Right renal cortex interstitium (tissue), 3 donors: ENCODE measurements at regions not wholly inside any gene's neighbourhood (a gene's known extent, or its start where the extent isn't known, plus 50 kb on each side); places are given as distances from the start of the nearest gene placed in this dataset.

Experiments
- DNase-seq, 3 donors: peaks; one replicate each; pipeline ENCODE4 v3.0.0-alpha.2; 2013; ENCODE audit warnings: low read depth in 3 of 3, low spot score in 2 of 3

DNA sequence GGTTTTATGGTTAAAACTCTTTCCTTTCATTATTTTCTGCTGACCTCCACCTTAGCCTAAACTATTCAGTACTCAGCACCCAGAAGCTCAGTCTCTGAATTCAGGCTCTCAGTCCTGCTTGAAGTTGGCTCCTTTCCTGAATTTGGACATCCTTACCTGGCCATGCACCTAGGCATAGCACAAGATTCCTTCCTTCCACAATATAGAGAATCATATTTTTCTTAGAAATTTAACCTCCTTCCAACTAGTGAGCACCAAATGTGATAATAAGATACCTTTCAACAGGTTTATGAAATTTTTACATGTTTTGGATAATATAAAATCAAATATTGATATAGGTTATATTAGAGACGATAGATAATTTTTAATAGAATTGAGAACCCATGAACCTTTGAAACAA is 905.6 kb upstream of the GHITM start:
- DNase-seq, result no peak

DNA sequence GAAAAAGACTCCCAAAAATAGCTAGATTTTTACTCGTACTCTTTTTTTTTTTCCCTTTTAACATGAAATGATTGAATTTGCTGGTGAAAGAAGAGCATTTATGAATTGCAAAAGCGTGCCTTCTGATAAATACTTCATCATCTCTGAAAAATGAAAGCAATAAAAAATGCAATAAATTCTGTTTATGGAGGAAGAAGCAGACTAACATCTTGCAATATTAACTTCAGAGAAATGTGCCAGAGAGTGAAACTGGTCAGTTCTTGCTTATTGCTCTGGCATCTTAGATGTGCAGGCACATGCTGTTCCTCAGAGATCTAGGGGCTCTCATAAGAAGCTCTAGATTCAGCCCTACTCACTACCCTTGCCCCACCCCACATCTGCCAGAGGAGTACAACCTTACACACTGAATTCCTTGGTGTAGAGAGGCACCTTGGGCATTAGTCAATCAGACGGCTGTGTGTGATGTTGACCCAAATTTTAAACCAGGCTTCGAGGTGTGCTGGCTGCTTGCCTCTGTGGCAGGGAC is 891.1 kb upstream of the GHITM start:
- no peak for DNase-seq

DNA sequence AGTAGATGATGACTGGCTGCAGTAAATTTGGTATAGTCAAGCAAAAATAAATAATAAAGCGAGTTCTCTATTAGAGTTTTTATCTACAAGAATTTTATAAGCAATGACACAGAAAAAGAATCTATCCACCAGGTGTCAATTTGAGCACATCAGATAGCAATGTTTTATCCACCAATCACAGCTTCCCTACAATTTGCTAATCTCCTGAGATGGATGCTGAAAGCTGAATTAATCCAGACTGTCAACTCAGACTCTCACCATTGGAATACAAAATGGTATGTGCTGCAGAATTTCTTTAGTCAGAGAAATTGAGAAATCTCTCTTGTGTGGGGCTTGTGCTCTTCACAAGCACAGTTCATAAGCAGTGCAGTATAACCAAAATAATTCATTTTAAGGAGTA is 888.9 kb upstream of the GHITM start:
- DNase-seq, result no peak

DNA sequence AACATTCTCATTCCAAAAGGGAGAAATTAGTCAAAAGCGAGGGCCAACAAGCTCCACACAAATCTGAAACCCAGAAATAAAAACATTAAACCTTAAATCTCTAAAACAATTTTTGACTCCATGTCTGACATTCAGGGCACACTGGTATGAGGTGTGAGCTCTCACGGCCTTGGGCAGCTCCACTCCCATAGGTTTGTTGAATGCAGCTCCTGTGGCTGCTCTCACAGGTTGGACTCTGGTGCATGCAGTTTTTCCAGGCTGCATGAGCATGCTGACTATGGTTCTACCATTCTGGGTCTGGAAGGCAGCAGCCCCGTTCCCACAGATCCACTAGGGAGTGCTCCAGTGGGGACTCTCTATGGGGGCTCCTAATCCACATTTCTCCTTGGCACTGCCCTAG is 887.1 kb upstream of the GHITM start:
- DNase-seq, result no peak

DNA sequence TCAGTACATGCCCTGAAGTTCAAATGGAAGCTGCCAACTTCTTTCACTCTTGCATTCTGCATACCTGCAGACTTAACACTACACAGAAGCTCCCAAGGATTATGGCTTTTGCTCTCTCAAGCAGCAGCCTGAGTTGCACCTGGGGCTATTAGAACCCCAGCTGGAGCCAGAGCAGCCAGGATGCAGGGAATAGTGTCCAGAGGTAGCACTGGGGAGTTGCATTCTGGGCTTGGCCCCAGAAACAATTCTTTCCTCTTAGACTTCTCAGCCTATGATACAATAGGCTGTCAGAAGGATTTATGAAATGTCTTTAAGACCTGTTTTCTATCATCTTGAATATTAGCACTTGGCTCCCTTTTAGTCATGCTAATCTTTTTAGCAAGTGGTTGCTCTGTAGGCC is 886.7 kb upstream of the GHITM start:
- no peak for DNase-seq

- no peak for DNase-seq
Measured at GRCh38 chr10:83253011-83253671, 886.2 kb upstream of the GHITM start.

DNA sequence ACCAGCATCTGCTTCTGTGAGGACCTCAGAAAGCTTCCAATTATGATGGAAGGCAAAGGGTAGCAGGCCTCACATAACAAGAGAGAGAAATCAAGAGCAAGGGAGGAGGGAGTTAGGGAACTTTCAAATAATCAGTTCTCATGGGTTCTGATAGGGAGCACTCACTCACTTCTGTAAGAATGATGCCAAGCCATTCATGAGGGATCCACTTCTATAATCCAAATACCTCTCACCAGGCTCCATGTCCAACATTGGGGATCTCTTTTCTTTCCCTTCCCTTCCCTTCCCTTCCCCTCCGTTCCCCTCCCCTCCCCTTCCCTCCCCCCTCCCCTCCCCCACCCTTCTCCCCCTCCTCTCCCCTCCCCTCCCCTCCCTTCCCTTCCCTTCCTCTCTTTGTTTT is 884.6 kb upstream of the GHITM start:
- no peak for DNase-seq

DNA sequence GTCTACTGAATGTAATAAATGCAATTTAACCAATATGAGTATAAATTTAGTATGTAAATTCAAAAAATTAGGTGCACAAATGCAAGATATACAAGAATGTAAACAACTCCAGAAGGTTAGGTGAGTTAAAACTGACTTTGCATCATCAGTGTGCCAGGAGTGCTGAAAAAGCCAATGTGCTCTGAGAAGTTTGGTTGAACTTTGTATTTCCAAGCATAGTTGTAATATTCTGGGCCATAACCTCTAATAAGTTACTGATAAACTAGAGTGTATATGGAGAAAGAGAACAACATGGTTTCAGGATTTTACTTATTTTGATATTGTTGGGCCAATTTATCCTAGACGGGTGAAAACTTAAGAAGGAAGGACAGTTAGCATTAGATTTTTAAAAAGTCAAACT is 876.9 kb upstream of the GHITM start:
- no peak for DNase-seq

DNA sequence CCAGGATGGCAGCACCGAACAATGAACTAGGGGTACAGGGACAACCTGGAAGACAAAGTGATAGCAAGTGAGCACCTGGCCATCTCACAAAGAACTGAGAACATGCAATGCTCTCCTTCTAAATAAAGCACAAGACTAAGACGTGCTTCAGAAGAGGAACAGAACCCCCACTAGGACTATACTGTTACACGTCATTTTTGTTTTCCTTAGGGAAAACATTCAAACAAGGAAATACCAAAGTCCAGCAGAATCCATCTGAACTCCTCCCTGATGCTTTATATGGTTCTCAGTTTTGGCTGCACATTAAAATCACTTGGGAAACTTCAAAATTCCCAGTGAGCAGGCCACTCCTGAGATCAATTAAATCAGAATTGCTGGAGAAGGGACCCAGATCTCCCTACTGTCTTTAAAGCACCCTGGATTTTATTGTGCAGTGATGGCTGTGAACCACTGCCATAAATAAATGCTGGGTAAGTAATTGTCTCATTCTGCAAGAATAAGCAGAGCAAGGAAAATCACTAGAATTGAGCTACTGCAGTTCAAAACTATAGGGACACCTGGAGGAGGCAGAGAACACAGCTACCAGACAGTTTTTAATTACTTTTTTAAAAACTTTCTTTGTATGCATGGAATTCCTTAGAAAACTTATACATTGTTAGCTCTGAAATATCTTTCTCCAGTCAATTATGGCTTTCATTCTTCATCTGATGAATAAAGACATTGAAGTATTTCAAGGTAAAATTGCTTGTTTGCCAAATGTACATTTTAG is 866.5 kb upstream of the GHITM start:
- no peak for DNase-seq

DNA sequence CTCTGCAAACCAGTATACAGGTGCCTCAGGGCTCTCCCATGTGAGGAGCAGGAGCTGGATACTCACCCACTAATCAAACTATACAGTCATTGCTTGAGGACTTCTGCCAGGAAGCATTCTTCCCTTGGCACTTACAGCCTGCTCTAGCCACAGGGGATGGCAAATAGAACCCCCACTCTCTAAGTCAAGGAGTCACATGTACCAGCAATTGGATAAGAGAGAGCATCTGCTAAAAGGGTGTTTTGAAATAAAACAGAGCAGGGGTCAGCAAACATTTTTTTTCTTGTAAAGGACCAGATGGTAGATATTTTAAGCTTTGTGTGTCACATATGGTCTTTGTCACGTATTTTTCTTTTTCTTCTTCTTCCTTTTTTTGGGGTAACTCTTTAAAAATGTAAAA is 865.2 kb upstream of the GHITM start:
- DNase-seq, result no peak

- DNase-seq, result no peak
Measured at GRCh38 chr10:83276971-83277370, 862.3 kb upstream of the GHITM start.

- no peak for DNase-seq
Measured at GRCh38 chr10:83283151-83283550, 856.2 kb upstream of the GHITM start.

- DNase-seq, result no peak
Measured at GRCh38 chr10:83287374-83287773, 851.9 kb upstream of the GHITM start.

DNA sequence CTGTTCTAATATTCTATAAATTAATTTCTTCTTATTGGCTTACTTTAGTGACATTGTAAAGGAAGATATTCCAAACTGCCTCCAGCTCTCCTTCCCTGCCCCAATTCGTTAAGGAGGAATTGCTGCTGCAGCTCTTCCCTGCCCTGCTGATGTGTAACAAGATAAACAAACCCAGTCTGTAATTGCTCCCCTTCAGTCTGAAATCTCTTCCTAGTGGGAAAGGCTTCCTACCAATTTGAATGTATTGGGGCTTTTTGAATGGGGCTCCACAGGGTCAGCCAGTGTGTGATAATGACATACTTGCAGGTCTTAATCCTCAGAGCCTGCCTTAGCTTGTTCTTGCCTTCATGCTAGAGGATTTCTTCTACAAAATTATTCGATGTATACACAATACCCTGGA is 849.9 kb upstream of the GHITM start:
- no peak for DNase-seq

DNA sequence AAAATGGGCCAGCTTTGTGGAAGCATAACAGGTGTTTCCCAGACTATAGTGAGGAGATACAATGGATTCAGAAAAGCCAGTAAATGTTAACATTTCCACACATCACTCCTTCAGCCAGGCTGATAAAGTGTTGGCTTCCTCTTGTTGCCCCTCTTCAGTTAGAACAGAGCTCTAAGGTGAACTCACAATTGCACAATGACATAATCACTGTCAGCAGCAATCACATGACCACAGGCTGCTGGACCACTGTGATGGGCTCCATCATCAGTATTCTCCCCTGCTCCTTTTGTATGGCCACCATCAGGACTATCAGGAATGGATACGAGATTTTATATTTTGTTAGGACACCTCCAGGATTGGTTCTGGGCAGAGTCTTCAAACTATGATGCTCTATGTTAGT is 849.4 kb upstream of the GHITM start:
- no peak for DNase-seq

GRCh38 chr10:83301732-83302131 is 837.6 kb upstream of the GHITM start:
- DNase-seq, result no peak

DNA sequence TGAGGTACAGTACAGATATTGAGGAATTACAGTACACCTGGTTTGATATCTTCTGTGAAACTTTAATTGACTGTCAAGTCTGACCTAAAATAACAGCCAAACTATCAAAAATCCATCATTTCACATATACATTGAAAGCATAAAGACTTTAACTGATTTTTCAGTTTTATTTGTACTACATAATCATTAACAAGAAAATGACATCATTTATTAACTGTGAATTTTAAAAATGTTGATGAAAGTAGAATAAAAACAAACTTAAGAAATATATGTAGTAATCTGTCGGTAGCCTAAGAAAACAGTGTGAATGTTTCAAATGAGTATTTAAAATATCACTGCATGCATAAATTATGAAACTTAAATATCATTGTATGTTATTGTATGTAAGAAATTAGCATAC is 836.7 kb upstream of the GHITM start:
- DNase-seq, result no peak

DNA sequence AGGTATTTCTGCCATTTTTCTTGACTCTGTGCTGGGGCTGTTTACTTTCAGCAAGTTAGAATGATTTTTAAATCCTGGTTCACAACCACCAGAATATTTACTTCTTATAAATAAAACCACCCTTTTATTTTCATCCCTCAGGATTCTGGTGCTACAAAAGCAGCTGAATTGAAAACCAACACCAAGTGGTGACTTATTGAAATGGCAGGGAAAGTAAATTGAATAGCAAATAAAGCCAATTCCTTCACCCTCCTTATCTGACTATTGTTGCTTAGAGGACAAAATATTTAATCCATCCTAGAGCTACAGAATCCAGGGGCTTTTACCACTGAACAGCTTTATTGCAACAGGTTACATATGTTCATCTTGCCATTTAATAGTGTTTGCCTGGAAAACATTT is 828.6 kb upstream of the GHITM start:
- no peak for DNase-seq

DNA sequence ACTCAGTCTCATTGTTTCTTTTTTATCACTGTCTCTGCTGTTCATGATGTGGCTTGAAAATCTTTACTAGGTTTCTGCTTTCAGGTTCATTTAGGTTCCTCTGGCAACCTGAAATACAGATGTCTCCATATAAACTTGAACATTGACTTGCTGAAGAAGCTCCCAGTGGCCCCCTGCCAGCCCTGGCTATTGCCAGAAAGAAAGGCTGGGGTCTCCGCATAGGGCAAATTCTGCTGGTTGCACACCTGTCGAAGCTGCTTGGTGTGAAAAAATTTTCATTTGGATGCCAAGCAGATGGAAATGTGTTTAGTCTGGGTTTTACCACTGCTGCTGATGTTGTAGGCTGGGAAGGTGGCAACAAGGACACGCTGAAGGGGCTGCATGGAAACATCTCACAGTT is 826.7 kb upstream of the GHITM start:
- DNase-seq, result no peak

- no peak for DNase-seq
Measured at GRCh38 chr10:83332690-83333089, 806.6 kb upstream of the GHITM start.

DNA sequence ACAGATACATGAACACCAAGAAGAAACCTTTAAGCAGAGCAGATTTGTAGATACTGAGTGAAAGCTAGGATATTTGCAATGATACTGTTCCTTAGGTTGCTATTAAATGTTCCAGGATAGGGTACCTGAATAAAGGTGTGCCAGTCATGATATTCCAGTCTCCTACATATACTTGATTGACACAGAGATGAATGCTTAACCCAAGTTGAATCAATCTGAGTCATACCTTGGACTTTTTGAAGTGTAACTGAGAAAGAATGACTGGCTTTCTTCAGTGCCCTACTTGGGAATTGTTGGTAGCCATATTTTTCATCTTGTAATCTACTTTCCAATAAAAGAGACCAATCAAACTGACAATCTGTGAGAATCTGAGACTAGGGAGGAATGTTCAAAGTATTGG is 805.7 kb upstream of the GHITM start:
- no peak for DNase-seq

DNA sequence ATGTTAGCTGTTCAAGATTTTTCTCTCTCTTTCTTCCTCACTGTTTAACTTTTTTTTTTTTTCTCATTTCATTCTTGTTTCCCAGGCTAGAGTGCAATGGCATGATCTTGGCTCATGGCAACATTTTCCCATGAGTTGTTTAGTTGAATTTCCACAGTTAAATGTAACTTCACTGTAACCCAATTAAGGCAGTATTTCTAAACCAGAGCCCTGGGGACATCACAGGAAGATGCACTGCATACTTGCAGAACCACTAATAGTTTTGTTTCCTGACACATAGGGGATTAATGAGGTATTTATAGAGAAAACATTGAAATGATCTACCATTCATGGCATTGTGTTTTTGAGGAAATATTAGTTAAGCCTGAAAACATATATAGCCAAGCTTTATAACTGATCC is 795.6 kb upstream of the GHITM start:
- no peak for DNase-seq
